ENCODE measurements at regions not wholly inside any gene's neighbourhood (a gene's known extent, or its start where the extent isn't known, plus 50 kb on each side); places are given as distances from the start of the nearest gene placed in this dataset.

DNA sequence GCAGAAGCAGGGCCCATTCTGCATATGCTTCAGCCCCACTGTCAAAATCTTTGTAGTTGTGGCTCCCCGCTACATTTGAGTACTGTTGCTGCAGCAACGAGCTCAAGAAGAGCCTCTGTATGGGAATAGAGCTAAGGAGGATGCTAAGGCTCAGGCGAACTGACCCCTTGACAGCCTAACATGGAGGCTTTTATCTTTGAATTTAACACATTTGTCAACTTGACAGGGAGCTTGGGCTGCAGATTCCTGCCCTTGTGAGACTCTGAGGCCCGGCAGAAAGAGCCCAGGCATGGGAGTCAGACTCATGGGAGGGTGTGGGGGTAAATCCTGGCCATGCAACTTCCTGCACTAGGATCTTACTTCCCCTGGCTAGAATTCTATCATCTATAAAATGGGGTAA lies 278.7 kb upstream of the CITED2 start:
- DNase-seq (ENCODE audit: low read depth), result no peak
- TF ChIP-seq, protein P1, sequence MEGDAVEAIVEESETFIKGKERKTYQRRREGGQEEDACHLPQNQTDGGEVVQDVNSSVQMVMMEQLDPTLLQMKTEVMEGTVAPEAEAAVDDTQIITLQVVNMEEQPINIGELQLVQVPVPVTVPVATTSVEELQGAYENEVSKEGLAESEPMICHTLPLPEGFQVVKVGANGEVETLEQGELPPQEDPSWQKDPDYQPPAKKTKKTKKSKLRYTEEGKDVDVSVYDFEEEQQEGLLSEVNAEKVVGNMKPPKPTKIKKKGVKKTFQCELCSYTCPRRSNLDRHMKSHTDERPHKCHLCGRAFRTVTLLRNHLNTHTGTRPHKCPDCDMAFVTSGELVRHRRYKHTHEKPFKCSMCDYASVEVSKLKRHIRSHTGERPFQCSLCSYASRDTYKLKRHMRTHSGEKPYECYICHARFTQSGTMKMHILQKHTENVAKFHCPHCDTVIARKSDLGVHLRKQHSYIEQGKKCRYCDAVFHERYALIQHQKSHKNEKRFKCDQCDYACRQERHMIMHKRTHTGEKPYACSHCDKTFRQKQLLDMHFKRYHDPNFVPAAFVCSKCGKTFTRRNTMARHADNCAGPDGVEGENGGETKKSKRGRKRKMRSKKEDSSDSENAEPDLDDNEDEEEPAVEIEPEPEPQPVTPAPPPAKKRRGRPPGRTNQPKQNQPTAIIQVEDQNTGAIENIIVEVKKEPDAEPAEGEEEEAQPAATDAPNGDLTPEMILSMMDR (IDR thresholded peaks at IDR 0.05; ENCODE audit: insufficient read depth, low read length), result no peak
- no peak overlapping the region for H3K4me3 ChIP-seq (ENCODE audit: low read depth, low read length)

DNA sequence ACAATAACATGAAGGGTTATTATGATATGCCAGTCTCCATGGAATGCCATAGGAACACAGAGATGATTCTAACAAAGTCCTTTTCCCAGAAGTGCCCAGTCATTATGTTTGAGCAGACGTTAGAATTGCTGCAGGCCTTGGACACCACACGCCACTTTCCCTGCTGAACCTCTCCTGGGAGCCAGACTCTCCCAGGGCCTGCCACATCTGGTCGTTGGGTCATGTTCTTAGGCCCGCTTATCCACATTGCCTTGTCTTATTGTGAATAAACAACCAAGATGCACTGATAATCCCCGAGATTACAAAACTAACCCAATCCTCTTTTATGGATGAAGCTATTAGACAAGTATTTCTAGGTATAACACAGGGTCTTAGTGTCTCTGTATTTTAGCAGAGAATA lies 276.5 kb upstream of the CITED2 start:
- TF ChIP-seq, protein P1 (IDR thresholded peaks at IDR 0.05; ENCODE audit: insufficient read depth, low read length), result no peak
- no peak for DNase-seq (ENCODE audit: low read depth)
- H3K4me3 ChIP-seq (ENCODE audit: low read depth, low read length), result no peak overlapping the region

DNA sequence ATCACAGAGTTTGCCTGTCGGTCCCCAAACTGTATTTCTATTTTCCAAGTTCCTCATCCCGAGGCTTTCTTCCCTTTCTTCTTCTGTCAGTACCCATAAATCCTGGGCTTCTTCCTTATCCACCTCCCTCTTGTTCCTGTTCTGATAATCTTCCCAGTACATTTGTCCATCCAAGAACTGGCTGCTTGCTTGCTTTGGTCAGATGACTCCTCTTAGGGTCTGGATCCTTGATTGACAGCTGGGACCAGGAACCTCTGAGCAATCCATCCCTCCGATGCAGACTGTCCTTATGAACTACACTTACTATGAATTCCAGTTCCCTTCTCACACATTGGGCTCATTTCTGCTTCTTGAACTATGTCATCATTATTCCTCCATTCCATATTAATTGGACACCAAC lies 275.3 kb upstream of the CITED2 start:
- TF ChIP-seq, protein P1 (IDR thresholded peaks at IDR 0.05; ENCODE audit: insufficient read depth, low read length), result no peak
- no peak overlapping the region for H3K4me3 ChIP-seq (ENCODE audit: low read depth, low read length)
- no peak for DNase-seq (ENCODE audit: low read depth)

DNA sequence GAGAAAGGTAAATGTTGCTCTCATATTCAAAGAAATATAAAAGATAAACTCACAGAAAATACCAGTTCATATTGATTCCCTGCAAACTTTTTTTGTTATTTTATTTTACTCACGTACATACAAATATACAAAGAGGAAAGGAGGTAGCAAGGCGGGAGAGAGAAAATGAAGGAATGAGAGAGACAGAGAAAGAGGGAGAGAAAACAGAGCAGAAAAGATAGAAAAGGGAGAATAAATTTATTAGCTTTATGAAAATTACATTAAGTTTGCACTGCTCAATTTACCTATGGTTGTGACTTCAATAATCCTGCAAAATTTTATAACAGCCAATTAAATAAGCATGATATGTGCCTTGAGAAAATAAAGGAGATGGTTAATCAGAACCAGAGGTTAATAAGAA lies 274.7 kb upstream of the CITED2 start:
- no peak for DNase-seq (ENCODE audit: low read depth)
- no peak overlapping the region for H3K4me3 ChIP-seq (ENCODE audit: low read depth, low read length)
- TF ChIP-seq, protein P1 (IDR thresholded peaks at IDR 0.05; ENCODE audit: insufficient read depth, low read length), result no peak

DNA sequence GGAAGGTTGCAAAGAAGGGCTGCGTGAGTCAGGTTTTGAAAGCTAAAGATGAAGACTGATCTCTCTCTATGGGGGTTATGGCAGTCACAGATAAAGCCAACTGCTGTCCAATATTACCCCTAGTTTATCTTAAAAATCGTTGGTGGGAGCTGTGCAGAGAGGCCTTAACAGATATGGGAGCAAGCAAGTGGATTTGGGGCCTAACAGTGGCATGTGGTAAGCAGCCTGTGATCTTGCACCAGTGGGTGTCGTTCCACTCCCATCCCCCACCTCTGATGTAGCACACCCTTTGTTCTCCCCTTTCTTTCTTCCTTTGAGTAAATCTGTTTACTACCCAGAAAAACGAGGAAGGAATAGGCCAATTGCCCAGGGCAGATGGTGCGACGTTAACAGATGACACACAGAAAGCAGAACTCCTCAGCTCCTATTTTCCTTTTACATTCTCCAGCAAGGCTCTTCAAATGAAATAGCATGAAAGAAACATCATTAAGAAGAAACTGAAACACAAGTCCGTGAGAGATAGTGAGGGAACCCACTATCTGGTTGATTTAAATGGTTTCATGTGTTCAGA lies 274.1 kb upstream of the CITED2 start:
- DNase-seq (ENCODE audit: low read depth), result no peak
- TF ChIP-seq, protein P1 (IDR thresholded peaks at IDR 0.05; ENCODE audit: insufficient read depth, low read length), result no peak
- no peak overlapping the region for H3K4me3 ChIP-seq (ENCODE audit: low read depth, low read length)

DNA sequence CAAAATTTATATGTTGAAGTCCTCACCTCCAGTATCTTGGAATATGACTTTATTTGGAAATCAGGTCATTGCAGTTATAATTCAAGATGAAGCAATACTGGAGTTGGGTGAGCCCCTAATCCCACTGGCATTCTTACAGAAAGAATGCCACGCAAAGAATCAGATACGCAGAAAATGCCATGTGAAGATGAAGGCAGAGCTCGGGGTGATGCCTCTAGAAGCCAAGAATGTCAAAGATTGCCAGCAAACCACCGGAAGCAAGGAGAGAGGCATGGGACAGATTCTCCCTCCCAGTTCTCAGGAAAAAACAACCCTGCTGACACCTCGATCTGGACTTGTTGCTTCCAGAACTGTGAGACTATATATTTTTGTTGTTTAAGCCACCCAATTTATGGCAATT lies 273.4 kb upstream of the CITED2 start:
- TF ChIP-seq, protein P1 (IDR thresholded peaks at IDR 0.05; ENCODE audit: insufficient read depth, low read length), result no peak
- DNase-seq (ENCODE audit: low read depth), result no peak
- H3K4me3 ChIP-seq (ENCODE audit: low read depth, low read length), result no peak overlapping the region

DNA sequence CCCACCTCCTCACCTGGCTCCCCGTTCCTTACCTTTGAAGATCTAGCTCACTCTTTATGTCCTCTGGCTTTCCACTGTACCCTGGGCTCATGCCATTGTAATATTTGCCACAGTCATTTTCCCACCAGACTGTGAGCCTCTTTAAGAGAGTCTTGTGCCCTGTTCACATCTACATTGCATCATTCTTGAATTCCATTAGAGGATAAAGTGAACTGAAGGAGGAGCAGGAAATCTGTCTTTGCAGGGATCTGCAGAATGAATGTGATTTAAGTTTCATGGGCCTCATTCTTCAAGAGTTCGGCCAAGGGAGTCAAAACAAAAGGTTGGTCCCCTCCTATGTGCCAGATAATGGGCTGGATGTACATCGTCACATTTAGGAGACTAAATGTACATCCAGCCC lies 272.6 kb upstream of the CITED2 start:
- DNase-seq (ENCODE audit: low read depth), result peak; percentile 28

More for the DNA sequence above, 272.6 kb upstream of the CITED2 start:
- TF ChIP-seq, protein P1 (IDR thresholded peaks at IDR 0.05; ENCODE audit: insufficient read depth, low read length), result no peak
- no peak overlapping the region for H3K4me3 ChIP-seq (ENCODE audit: low read depth, low read length)
